RWPE1 (cell line): ENCODE measurements at regions not wholly inside any gene's neighbourhood (a gene's known extent, or its start where the extent isn't known, plus 50 kb on each side); places are given as distances from the start of the nearest gene placed in this dataset.

ENCODE experiments used
- CTCF ChIA-PET: fragments of 350-600 bp; sonication (Branson Sonifier 250); formaldehyde crosslinking; extraction: SDS; loops from one replicate; lab custom pipeline; 2021; lab: Yijun Ruan, JAX
- POLR2A ChIA-PET: fragments of 400-600 bp; formaldehyde crosslinking; extraction: SDS; loops from one replicate; lab custom pipeline; 2020; ENCODE audit warnings: antibody characterized with exemption; ENCODE audit not compliant: low non-redundant PET; lab: Yijun Ruan, JAX
- DNase-seq: peaks from one replicate; pipeline ENCODE4 v3.0.0; 2012; ENCODE audit warnings: low spot score
- H3K27ac ChIP-seq: fragments of 450-650 bp; 2 replicates; pipeline ENCODE4 v1.5.1; 2017
- TF ChIP-seq, protein P1 (sequence below): fragments of 450-650 bp; conservative IDR thresholded peaks from 2 replicates; pipeline ENCODE4 v1.5.1; 2017; ENCODE audit warnings: low read depth, mild to moderate bottlenecking

- TF ChIP-seq, protein P1, sequence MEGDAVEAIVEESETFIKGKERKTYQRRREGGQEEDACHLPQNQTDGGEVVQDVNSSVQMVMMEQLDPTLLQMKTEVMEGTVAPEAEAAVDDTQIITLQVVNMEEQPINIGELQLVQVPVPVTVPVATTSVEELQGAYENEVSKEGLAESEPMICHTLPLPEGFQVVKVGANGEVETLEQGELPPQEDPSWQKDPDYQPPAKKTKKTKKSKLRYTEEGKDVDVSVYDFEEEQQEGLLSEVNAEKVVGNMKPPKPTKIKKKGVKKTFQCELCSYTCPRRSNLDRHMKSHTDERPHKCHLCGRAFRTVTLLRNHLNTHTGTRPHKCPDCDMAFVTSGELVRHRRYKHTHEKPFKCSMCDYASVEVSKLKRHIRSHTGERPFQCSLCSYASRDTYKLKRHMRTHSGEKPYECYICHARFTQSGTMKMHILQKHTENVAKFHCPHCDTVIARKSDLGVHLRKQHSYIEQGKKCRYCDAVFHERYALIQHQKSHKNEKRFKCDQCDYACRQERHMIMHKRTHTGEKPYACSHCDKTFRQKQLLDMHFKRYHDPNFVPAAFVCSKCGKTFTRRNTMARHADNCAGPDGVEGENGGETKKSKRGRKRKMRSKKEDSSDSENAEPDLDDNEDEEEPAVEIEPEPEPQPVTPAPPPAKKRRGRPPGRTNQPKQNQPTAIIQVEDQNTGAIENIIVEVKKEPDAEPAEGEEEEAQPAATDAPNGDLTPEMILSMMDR: no peak
- ChIA-PET CTCF (no interaction called here), POLR2A (no interaction called here)
- H3K27ac ChIP-seq: no peak overlapping the region
- no peak for DNase-seq
Measured at GRCh38 chr2:144147356-144147755, 372.6 kb downstream of the ZEB2 start.

GRCh38 chr2:144146876-144147275 is 373.0 kb downstream of the ZEB2 start:
- TF ChIP-seq, protein P1: no peak
- POLR2A ChIA-PET: no interaction called here
- DNase-seq: no peak
- H3K27ac ChIP-seq: no peak overlapping the region
- CTCF ChIA-PET: interaction anchor here (0.7 kb wide), 1 partner anchor 587 kb away, joined by 3 read pairs; no protein-coding TSS in a partner anchor

- no peak overlapping the region for H3K27ac ChIP-seq
- ChIA-PET CTCF (interaction anchor here (0.7 kb wide), 1 partner anchor 587 kb away, joined by 3 read pairs; no protein-coding TSS in a partner anchor), POLR2A (no interaction called here)
- no peak for DNase-seq
- TF ChIP-seq, protein P1: no peak
Measured at GRCh38 chr2:144146076-144146475, 373.8 kb downstream of the ZEB2 start.

DNA sequence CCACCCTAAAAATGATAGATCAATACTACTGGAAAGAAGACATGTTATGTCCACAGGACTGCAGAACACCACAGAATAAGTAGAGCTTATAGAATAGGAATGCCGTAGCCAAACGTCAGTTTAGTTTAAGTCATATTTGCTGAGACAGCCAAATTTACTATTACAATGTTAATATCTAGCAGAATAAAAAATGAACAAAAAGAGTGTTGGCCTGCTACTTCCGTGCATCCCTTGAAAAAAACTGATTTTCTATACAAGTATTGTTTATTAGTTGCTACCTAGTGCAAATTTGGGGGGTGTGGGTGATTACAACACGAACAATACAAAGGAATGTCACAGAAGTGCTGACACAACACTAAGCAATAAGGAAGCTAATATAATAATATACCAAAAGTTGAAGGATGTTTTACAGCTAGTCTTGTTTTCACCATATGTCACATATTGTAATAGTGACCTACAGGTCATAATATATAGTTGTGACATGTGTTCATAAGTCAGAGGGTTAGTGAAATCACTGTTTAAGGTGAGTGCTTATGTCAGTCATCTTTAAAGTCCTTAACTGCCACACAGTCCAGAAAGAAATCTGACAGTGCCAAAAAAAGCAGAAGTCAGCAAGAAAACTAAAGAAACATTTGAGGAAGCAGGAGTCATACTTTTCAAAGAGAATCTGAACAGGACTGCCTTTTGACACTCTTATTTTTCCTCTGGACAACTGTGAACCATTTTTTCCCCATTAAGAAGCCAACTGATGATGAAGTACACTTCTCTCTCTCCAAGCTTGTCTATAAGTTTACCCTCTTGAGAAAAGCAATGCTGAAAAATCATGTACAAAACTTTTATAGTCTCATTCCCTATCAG is 376.4 kb downstream of the ZEB2 start:
- H3K27ac ChIP-seq: no peak overlapping the region
- DNase-seq: no peak
- ChIA-PET POLR2A (no interaction called here), CTCF (no interaction called here)
- TF ChIP-seq, protein P1: no peak

GRCh38 chr2:144140891-144141290 is 379.0 kb downstream of the ZEB2 start:
- H3K27ac ChIP-seq: no peak overlapping the region
- CTCF ChIA-PET: no interaction called here
- no peak for DNase-seq
- POLR2A ChIA-PET: no interaction called here
- TF ChIP-seq, protein P1: no peak

- TF ChIP-seq, protein P1: no peak
- POLR2A ChIA-PET: no interaction called here
- DNase-seq: no peak
- CTCF ChIA-PET: no interaction called here
- H3K27ac ChIP-seq: no peak overlapping the region
Measured at GRCh38 chr2:144137705-144138428, 382.1 kb downstream of the ZEB2 start.
